ENCODE measurements at regions not wholly inside any gene's neighbourhood (a gene's known extent, or its start where the extent isn't known, plus 50 kb on each side); places are given as distances from the start of the nearest gene placed in this dataset.

GRCh38 chr7:12872487-12872886, 185.1 kb downstream of the ARL4A start:
- TF ChIP-seq CTCF (IDR thresholded peaks at IDR 0.05; ENCODE audit: insufficient read depth, low read length, poor library complexity, severe bottlenecking) (no peak), EZH2phosphoT487 (conservative IDR thresholded peaks at IDR 0.05; ENCODE audit: low read length) (no peak)

All from SU-DHL-6 (cell line).